NCI-H2171 treated with DMSO at 0.1 percent for 48 hours (cell line): ENCODE measurements at regions not wholly inside any gene's neighbourhood (a gene's known extent, or its start where the extent isn't known, plus 50 kb on each side); places are given as distances from the start of the nearest gene placed in this dataset.

Experiments used
- DNase-seq: peaks from one replicate; lab custom pipeline; 2025; lab: John Stamatoyannopoulos, UW

GRCh38 chr21:20646431-20647165 lies 351.6 kb upstream of the NCAM2 start:
- no peak for DNase-seq

DNA sequence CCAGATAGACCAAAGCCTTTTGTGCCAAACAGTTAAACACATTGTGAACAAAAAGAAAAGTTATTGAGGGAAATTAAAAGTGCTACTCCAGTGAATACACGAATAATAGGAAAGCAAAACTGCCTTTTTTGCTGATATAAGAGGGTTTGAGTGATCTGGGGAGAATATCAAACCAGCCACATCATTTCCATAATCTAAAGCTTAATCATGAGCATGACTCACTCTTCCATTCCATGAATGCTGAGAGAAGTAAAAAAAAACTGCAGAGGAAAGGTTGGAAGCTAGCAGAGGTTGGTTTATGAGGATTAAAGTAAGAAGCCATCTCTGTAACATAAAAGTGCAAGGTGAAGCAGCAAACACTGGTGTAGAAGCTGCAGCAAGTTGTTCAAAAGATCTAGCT lies 350.6 kb upstream of the NCAM2 start:
- no peak for DNase-seq

GRCh38 chr21:20649231-20649630 lies 349.0 kb upstream of the NCAM2 start:
- DNase-seq = no peak

- DNase-seq = no peak
Measured at GRCh38 chr21:20652846-20653245, 345.4 kb upstream of the NCAM2 start.

DNA sequence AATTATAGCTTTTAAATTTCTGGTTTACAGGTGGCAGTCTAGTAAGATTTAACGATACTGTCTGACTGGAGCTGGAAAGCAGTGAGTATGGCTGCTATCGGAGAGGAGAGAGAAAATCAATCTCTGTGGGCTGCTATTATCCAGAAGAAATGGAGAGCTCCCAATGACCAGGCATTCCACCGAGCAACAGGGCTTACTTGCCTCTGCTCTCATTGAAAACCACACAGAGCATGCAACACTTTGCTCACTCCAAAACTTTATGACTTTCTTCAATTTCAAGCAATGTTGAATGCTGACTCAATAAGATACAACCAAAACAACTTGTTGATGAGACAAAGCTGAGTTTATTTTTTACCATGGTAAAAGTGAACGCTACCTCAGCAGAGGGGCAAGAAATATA lies 337.0 kb upstream of the NCAM2 start:
- no peak for DNase-seq

DNA sequence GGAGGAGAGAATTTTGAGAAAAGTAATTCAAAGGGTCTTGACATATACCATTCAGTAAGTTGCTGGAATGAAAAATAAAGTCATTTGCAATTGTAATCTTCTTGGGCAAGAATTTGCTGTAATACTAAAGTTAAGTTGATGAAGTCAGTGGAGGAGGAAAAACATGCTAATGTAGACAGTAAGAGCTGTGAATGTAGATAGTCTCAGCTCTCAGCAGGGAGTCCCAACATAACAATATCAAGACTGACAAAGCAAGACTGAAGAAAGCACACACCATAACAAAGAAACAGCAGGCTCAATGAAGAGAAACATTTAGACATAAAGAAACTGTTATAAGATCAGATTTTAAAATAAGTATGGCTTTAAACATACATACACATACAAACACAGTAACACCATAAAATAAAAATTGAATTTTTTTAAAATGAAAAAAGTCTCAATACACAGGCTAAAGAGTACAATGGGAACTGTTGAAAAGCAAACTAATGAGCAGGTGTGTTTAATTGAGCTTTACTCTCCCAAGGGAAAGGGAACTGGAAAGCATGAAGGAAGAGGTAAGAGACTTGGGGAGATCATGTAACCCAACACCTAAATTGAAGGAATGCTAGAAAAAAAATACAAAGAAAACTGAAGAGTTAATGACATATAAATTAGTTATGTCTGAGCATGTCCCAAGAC lies 336.3 kb upstream of the NCAM2 start:
- peak; percentile 58 for DNase-seq

DNA sequence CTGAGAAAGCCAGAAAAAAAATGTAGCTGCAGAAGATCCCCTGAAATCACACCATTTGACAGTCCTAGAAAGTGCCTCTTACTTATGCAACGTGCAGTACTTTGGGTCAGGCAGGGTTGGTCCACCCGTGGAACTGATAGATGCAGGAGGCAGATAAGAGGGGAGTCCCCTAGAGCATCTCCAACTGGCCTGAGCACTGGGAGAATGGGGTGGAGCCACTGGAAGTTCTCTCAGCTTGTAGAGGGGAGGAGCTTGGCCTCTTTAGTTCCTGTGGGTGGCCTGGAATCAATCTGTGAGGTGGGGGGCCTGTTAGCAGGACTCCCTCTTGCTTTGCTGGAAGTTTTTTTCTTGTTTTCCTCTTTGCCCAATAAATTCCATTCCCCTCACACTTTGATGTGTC lies 335.7 kb upstream of the NCAM2 start:
- no peak for DNase-seq

GRCh38 chr21:20667931-20668330 lies 330.3 kb upstream of the NCAM2 start:
- no peak for DNase-seq

- DNase-seq = no peak
Measured at GRCh38 chr21:20685475-20685874, 312.7 kb upstream of the NCAM2 start.

- DNase-seq = no peak
Measured at GRCh38 chr21:20698585-20698984, 299.6 kb upstream of the NCAM2 start.

DNA sequence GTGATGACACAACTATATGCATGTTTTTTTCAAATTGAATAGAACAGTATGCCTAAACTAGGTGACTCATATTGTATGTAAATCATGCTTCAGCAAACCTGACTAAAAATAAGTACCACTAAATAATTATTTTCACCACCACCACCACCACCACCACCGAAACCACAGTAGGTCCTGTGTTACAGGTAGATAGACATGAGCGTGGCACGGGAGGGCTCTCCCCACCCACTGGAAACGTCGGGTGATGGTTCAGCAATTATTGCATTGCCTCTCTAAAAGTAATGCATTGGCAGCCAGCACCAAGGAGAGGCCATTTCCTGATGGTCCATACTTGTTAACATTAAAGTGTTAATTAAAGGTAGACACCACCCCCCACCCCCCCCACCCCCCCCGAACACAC lies 297.0 kb upstream of the NCAM2 start:
- no peak for DNase-seq

GRCh38 chr21:20703112-20703767 lies 295.0 kb upstream of the NCAM2 start:
- no peak for DNase-seq

GRCh38 chr21:20720623-20721022 lies 277.6 kb upstream of the NCAM2 start:
- no peak for DNase-seq

DNA sequence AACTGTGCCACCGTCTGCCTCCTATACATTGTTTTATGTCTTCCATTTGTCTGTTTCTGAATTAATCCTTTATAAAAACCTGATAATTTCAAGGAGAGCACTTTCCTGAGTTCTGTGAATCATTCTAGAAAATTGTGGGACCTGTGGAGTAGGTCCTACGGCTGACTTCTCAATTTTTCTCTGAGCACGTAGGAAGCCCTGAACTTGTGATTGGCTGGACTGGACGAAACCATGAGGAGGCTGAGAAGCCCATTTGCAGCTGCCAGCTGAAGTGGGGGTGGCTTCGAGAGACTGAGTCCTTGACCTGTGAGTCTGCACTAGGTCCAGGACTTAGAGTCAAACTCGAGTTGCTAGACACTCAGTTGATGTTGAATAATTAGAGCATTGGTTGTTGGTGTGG lies 277.1 kb upstream of the NCAM2 start:
- DNase-seq = no peak

DNA sequence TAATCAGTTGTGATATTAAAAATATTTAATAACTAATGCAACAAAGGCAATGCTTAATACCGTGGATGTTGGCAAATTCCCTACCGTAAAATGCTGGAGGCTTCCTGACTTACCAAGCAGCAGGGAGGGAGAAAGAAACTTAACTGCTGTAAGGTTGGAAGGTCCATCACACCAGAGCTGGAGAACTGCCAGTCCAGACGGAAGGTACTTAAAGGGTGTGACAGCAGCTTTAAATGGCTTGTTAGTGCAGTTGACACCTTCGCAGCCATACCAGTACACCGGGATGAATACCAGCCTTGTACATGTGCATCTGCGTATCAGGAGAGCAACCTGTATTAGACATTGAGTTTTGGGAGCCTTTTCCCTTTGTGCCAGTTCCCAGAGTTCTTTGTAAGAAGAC lies 269.5 kb upstream of the NCAM2 start:
- DNase-seq = no peak

DNA sequence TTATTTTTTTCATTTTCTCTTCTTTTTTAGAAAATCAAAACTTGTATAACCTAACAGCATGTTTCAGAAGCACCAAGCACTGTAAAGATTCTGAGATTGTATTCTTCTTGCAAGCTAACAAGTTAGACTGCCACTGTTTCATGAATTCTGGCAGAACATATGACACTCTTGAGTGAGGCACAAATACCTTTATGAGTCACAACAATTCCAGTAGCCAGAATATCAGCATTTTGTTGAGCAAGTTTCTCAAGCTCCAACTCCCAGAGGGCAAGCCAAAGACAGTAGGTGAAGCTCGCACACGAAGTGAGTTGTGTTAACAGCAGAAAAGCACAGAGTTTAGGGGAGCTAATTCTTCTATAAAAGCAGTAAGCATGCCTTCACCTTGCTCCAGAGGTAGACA lies 268.8 kb upstream of the NCAM2 start:
- no peak for DNase-seq

GRCh38 chr21:20730441-20730840 lies 267.8 kb upstream of the NCAM2 start:
- no peak for DNase-seq

DNA sequence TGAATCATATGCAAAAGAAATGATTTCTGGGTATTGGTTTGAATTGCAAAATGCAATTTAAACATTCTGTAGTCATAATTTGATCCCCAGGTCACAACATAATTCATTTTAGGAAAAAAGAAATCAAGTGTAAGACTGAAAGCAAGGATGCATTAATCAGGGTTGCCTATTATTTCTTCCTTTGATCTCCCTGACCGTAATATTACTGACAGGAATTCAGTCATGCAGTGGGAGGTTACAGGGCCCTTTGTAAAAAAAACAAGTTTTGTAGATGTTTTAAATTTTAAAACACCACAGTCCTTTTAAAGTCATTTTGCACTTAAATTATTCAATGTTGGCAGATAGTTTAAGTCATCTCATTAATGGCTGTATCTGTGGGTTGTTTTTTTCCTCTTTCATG lies 263.0 kb upstream of the NCAM2 start:
- no peak for DNase-seq

GRCh38 chr21:20737227-20737913 lies 260.8 kb upstream of the NCAM2 start:
- DNase-seq = no peak

DNA sequence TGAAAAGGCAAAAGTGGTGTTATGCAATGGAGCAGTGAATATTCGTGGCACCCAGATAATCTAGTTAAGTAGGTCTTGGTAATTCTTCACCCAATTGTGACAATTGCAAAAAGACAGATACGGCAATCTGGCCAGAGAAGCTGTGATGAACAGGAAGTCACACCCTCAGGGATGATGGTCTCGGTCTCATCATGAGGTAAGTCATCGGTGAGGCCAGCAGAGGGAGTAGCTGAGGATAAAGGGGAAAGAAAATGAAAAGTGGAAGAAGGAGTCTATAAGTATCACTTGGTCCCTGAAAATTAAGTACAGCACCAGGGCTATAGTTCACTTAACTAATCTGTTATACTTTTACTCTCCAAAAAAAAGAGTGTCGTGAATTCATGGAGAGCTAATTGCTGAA lies 258.8 kb upstream of the NCAM2 start:
- DNase-seq = no peak

GRCh38 chr21:20741445-20741844 lies 256.8 kb upstream of the NCAM2 start:
- no peak for DNase-seq

DNA sequence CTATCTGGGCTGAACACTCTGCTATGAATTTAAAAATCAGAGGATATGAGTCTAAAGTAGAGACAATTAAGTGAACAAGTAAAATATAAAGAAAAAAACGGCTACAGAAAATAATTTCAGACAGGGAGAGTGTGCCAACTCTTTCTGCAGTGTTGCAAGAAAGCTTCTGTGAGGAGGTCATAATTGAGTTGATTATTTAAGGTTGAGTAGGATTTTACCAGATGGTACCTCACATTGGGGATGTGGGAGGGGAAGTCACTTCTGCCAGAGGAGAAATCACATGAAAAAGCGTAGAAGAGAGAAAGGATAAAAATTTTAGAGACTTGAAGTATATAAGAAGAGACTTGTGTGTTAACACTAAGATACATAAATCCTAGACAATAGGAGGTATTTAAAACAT lies 238.0 kb upstream of the NCAM2 start:
- DNase-seq = peak; percentile 27

- no peak for DNase-seq
Measured at GRCh38 chr21:20774737-20775136, 223.5 kb upstream of the NCAM2 start.
